GM12892 (cell line): ENCODE measurements at regions not wholly inside any gene's neighbourhood (a gene's known extent, or its start where the extent isn't known, plus 50 kb on each side); places are given as distances from the start of the nearest gene placed in this dataset.

Experiments used
- POLR2A ChIP-seq: IDR thresholded peaks from 2 replicates; pipeline ENCODE4 v1.6.1; 2011; ENCODE audit warnings: low read depth, low read length, control low read depth
- POLR2AphosphoS5 ChIP-seq: IDR thresholded peaks from 2 replicates; pipeline ENCODE4 v1.6.1; 2011; ENCODE audit warnings: low read depth, low read length, control low read depth
- TAF1 ChIP-seq: IDR thresholded peaks from 2 replicates; pipeline ENCODE4 v1.6.1; 2011; ENCODE audit warnings: low read depth, mild to moderate bottlenecking, control low read depth, low read length, borderline replicate concordance

- TF ChIP-seq POLR2AphosphoS5 (no peak), POLR2A (no peak), TAF1 (no peak)
Measured at GRCh38 chr2:14182227-14182946, 450.1 kb upstream of the LRATD1 start.
